ENCODE measurements at regions not wholly inside any gene's neighbourhood (a gene's known extent, or its start where the extent isn't known, plus 50 kb on each side); places are given as distances from the start of the nearest gene placed in this dataset.
"Not testable (repeated sequence)": the region's sequence is repeated elsewhere in the genome, so short reads cannot be mapped to it uniquely, and the experiment has no call there.

- no peak for DNase-seq (ENCODE audit: low read depth in 4 of 4, low spot score in 1 of 4)
Observed at GRCh38 chrX:1140236-1140681, 72.2 kb downstream of the CRLF2 start.

GRCh38 chrX:1139185-1139500, 73.3 kb downstream of the CRLF2 start:
- no peak for DNase-seq (ENCODE audit: low read depth in 4 of 4, low spot score in 1 of 4)

GRCh38 chrX:1138476-1139184, 73.8 kb downstream of the CRLF2 start:
- no peak for DNase-seq (ENCODE audit: low read depth in 4 of 4, low spot score in 1 of 4)

- no peak for DNase-seq (ENCODE audit: low read depth in 4 of 4, low spot score in 1 of 4)
Observed at GRCh38 chrX:1137531-1137930, 74.9 kb downstream of the CRLF2 start.

GRCh38 chrX:1136582-1136981, 75.9 kb downstream of the CRLF2 start:
- not testable (repeated sequence) for DNase-seq (ENCODE audit: low read depth in 4 of 4, low spot score in 1 of 4)

GRCh38 chrX:1134976-1135375, 77.5 kb downstream of the CRLF2 start:
- no peak for DNase-seq (ENCODE audit: low read depth in 4 of 4, low spot score in 1 of 4)

- DNase-seq (ENCODE audit: low read depth in 4 of 4, low spot score in 1 of 4) = no peak
Observed at GRCh38 chrX:1134156-1134555, 78.3 kb downstream of the CRLF2 start.

- DNase-seq (ENCODE audit: low read depth in 4 of 4, low spot score in 1 of 4) = no peak
Observed at GRCh38 chrX:1126738-1127137, 85.7 kb downstream of the CRLF2 start.

GRCh38 chrX:1124531-1124930, 87.9 kb downstream of the CRLF2 start:
- DNase-seq (ENCODE audit: low read depth in 4 of 4, low spot score in 1 of 4) = no peak

- DNase-seq (ENCODE audit: low read depth in 4 of 4, low spot score in 1 of 4) = not testable (repeated sequence)
Observed at GRCh38 chrX:1122851-1123250, 89.6 kb downstream of the CRLF2 start.

GRCh38 chrX:1119275-1119674, 93.2 kb downstream of the CRLF2 start:
- DNase-seq (ENCODE audit: low read depth in 4 of 4, low spot score in 1 of 4) = no peak

- DNase-seq (ENCODE audit: low read depth in 4 of 4, low spot score in 1 of 4) = no peak
Observed at GRCh38 chrX:1118572-1119199, 93.8 kb downstream of the CRLF2 start.

- not testable (repeated sequence) for DNase-seq (ENCODE audit: low read depth in 4 of 4, low spot score in 1 of 4)
Observed at GRCh38 chrX:1115411-1115810, 97.0 kb downstream of the CRLF2 start.

- DNase-seq (ENCODE audit: low read depth in 4 of 4, low spot score in 1 of 4) = no peak
Observed at GRCh38 chrX:1112321-1112720, 100.1 kb downstream of the CRLF2 start.

- no peak for DNase-seq (ENCODE audit: low read depth in 4 of 4, low spot score in 1 of 4)
Observed at GRCh38 chrX:1111601-1112300, 100.7 kb downstream of the CRLF2 start.

- DNase-seq (ENCODE audit: low read depth in 4 of 4, low spot score in 1 of 4) = no peak
Observed at GRCh38 chrX:1109580-1110119, 102.8 kb downstream of the CRLF2 start.

GRCh38 chrX:1108501-1109445, 103.7 kb downstream of the CRLF2 start:
- DNase-seq (ENCODE audit: low read depth in 4 of 4, low spot score in 1 of 4) = no peak

GRCh38 chrX:1106478-1107210, 105.8 kb downstream of the CRLF2 start:
- no peak for DNase-seq (ENCODE audit: low read depth in 4 of 4, low spot score in 1 of 4)

GRCh38 chrX:1105671-1106419, 106.6 kb downstream of the CRLF2 start:
- DNase-seq (ENCODE audit: low read depth in 4 of 4, low spot score in 1 of 4) = no peak

- not testable (repeated sequence) for DNase-seq (ENCODE audit: low read depth in 4 of 4, low spot score in 1 of 4)
Observed at GRCh38 chrX:1105031-1105430, 107.4 kb downstream of the CRLF2 start.
